ENCODE measurements at regions not wholly inside any gene's neighbourhood (a gene's known extent, or its start where the extent isn't known, plus 50 kb on each side); places are given as distances from the start of the nearest gene placed in this dataset.

- TF ChIP-seq, protein P1, sequence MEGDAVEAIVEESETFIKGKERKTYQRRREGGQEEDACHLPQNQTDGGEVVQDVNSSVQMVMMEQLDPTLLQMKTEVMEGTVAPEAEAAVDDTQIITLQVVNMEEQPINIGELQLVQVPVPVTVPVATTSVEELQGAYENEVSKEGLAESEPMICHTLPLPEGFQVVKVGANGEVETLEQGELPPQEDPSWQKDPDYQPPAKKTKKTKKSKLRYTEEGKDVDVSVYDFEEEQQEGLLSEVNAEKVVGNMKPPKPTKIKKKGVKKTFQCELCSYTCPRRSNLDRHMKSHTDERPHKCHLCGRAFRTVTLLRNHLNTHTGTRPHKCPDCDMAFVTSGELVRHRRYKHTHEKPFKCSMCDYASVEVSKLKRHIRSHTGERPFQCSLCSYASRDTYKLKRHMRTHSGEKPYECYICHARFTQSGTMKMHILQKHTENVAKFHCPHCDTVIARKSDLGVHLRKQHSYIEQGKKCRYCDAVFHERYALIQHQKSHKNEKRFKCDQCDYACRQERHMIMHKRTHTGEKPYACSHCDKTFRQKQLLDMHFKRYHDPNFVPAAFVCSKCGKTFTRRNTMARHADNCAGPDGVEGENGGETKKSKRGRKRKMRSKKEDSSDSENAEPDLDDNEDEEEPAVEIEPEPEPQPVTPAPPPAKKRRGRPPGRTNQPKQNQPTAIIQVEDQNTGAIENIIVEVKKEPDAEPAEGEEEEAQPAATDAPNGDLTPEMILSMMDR (IDR thresholded peaks at IDR 0.05) = no peak
- intact Hi-C loops (cut with DNase I) = no loop called here
- no peaks in the 10 kb centered on the region for H3K36me3 ChIP-seq
- H3K9ac ChIP-seq (ENCODE audit: low read depth in 2 of 2, low read length in 2 of 2) = no peak overlapping the region
- no peak overlapping the region for H3K27ac ChIP-seq
- H3K4me1 ChIP-seq = no peaks in the 10 kb centered on the region
- no peak overlapping the region for H3K4me3 ChIP-seq
- H3K9me3 ChIP-seq = no peaks in the 10 kb centered on the region
- no peaks in the 10 kb centered on the region for H3K27me3 ChIP-seq
- no peak for DNase-seq
Measured at GRCh38 chr7:24035366-24036032, 248.5 kb upstream of the NPY start.

- Histone ChIP-seq H3K4me3 (no peak overlapping the region), H3K4me1 (no peaks in the 10 kb centered on the region), H3K9me3 (no peaks in the 10 kb centered on the region), H3K36me3 (no peaks in the 10 kb centered on the region), H3K9ac (ENCODE audit: low read depth in 2 of 2, low read length in 2 of 2) (no peak overlapping the region), H3K27ac (no peak overlapping the region), H3K27me3 (no peaks in the 10 kb centered on the region)
- TF ChIP-seq, protein P1 (IDR thresholded peaks at IDR 0.05) = no peak
- no peak for DNase-seq
- intact Hi-C loops (cut with DNase I) = no loop called here
Measured at GRCh38 chr7:24036033-24036412, 248.0 kb upstream of the NPY start.

DNA sequence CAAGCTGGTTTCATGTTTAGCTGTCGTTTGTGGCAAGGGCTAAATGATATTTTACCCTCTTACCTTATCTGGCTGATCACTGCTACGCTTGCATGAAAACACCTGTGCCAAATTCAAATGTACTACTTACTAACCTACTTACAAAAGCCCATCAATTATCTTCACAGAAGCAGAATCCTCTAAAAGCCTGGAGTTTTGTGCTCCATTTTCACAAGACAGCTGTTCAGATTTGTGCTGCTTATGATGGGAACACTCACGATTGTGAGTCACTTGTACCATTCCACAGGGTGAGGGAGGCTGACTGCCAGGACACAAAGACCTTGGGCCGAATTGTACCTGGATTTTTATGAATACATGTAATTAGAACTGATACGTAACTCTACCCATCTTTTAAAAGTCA is 245.0 kb upstream of the NPY start:
- intact Hi-C loops (cut with DNase I) = no loop called here
- H3K27me3 ChIP-seq = no peaks in the 10 kb centered on the region
- H3K27ac ChIP-seq = no peak overlapping the region
- no peak overlapping the region for H3K4me3 ChIP-seq
- no peaks in the 10 kb centered on the region for H3K36me3 ChIP-seq
- DNase-seq = no peak
- no peaks in the 10 kb centered on the region for H3K9me3 ChIP-seq
- TF ChIP-seq, protein P1 (IDR thresholded peaks at IDR 0.05) = no peak
- no peak overlapping the region for H3K9ac ChIP-seq (ENCODE audit: low read depth in 2 of 2, low read length in 2 of 2)
- H3K4me1 ChIP-seq = no peaks in the 10 kb centered on the region

- H3K4me3 ChIP-seq = no peak overlapping the region
- H3K9ac ChIP-seq (ENCODE audit: low read depth in 2 of 2, low read length in 2 of 2) = no peak overlapping the region
- H3K9me3 ChIP-seq = no peaks in the 10 kb centered on the region
- H3K27ac ChIP-seq = no peak overlapping the region
- H3K4me1 ChIP-seq = no peaks in the 10 kb centered on the region
- H3K27me3 ChIP-seq = no peaks in the 10 kb centered on the region
- no peak for DNase-seq
- H3K36me3 ChIP-seq = no peaks in the 10 kb centered on the region
- intact Hi-C loops (cut with DNase I) = no loop called here
- TF ChIP-seq, protein P1 (IDR thresholded peaks at IDR 0.05) = no peak
Measured at GRCh38 chr7:24039991-24040624, 243.9 kb upstream of the NPY start.

- Histone ChIP-seq H3K27me3 (no peaks in the 10 kb centered on the region), H3K36me3 (no peaks in the 10 kb centered on the region), H3K9me3 (no peaks in the 10 kb centered on the region), H3K4me3 (no peak overlapping the region), H3K27ac (no peak overlapping the region), H3K9ac (ENCODE audit: low read depth in 2 of 2, low read length in 2 of 2) (no peak overlapping the region), H3K4me1 (no peaks in the 10 kb centered on the region)
- intact Hi-C loops (cut with DNase I) = no loop called here
- DNase-seq = no peak
- TF ChIP-seq, protein P1 (IDR thresholded peaks at IDR 0.05) = no peak
Measured at GRCh38 chr7:24042028-24042427, 242.0 kb upstream of the NPY start.

Measured in colonic mucosa (tissue), 4 donors.